Caco-2 (cell line): ENCODE measurements at regions not wholly inside any gene's neighbourhood (a gene's known extent, or its start where the extent isn't known, plus 50 kb on each side); places are given as distances from the start of the nearest gene placed in this dataset.

Experiments
- BruUV-seq: library from RNA; stranded (reverse); fragments of 400-500 nt; replicated peaks from 2 replicates; lab custom pipeline; 2021; lab: Mats Ljungman, UMichigan
- CTCF ChIA-PET: fragments of 300-600 bp; sonication (Branson Sonifier 250); formaldehyde crosslinking; loops from one replicate; lab custom pipeline; 2022; ENCODE audit warnings: antibody characterized with exemption; lab: Charles Lee
- POLR2A ChIA-PET: fragments of 300-600 bp; sonication (Branson Sonifier 250); formaldehyde crosslinking; loops from one replicate; lab custom pipeline; 2022; ENCODE audit warnings: antibody characterized with exemption; lab: Charles Lee
- DNase-seq, 2 experiments: peaks; one replicate each; pipeline versions ENCODE4 v3.0.0 to v3.0.0-alpha.2; 2020 to 2022
- H3K27me3 ChIP-seq: replicated peaks from 2 replicates; pipeline ENCODE4 v1.6.0; 2011; ENCODE audit warnings: low read length; ENCODE audit not compliant: control insufficient read depth, insufficient read depth
- H3K36me3 ChIP-seq: 2 replicates; pipeline ENCODE4 v1.5.1; 2011; ENCODE audit warnings: low read length; ENCODE audit not compliant: control insufficient read depth, insufficient read depth
- H3K4me1 ChIP-seq: fragments of 250-450 bp; sonication (Bioruptor Pico); 2 replicates; pipeline ENCODE4 v1.5.1; 2020; ENCODE audit warnings: mild to moderate bottlenecking
- H3K4me3 ChIP-seq: 2 replicates; pipeline ENCODE4 v1.5.1; 2011; ENCODE audit warnings: low read depth, mild to moderate bottlenecking, control low read depth, low read length
- H3K9me3 ChIP-seq: fragments of 250-450 bp; sonication (Bioruptor Pico); 2 replicates; pipeline ENCODE4 v1.5.1; 2020; ENCODE audit warnings: mild to moderate bottlenecking, moderate library complexity
- H3K27ac Mint-ChIP-seq: one replicate; pipeline ENCODE4 v1.8.0; 2022; ENCODE audit warnings: mixed read lengths; ENCODE audit not compliant: unreplicated experiment
- H3K27me3 Mint-ChIP-seq: one replicate; pipeline ENCODE4 v1.8.0; 2022; ENCODE audit warnings: mixed read lengths; ENCODE audit not compliant: insufficient read depth, unreplicated experiment
- H3K36me3 Mint-ChIP-seq: one replicate; pipeline ENCODE4 v1.8.0; 2022; ENCODE audit warnings: mild to moderate bottlenecking, mixed read lengths; ENCODE audit not compliant: insufficient read depth, unreplicated experiment
- H3K4me1 Mint-ChIP-seq: one replicate; pipeline ENCODE4 v1.8.0; 2022; ENCODE audit warnings: low read depth, mixed read lengths; ENCODE audit not compliant: unreplicated experiment
- H3K4me3 Mint-ChIP-seq: one replicate; pipeline ENCODE4 v1.8.0; 2022; ENCODE audit warnings: mild to moderate bottlenecking, moderate library complexity, mixed read lengths; ENCODE audit not compliant: unreplicated experiment
- H3K9me3 Mint-ChIP-seq: one replicate; pipeline ENCODE4 v1.8.0; 2022; ENCODE audit warnings: mixed read lengths; ENCODE audit not compliant: unreplicated experiment
- CTCF ChIP-seq, 2 experiments: fragments of 200-600 bp in 1 of 2; IDR thresholded peaks; 1 replicate in 1 of 2; 2 replicates in 1 of 2; pipeline versions ENCODE4 v1.5.1 to v1.8.0; 2011 to 2022; ENCODE audit warnings: antibody characterized with exemption in 1 of 2, control low read depth in 1 of 2, inconsistent platforms in 1 of 2, low read depth in 1 of 2, low read length in 1 of 2, mild to moderate bottlenecking in 1 of 2, moderate library complexity in 1 of 2; ENCODE audit not compliant: insufficient read depth in 1 of 2, severe bottlenecking in 1 of 2, unreplicated experiment in 1 of 2
- intact Hi-C: fragments of 100-400 bp; cut with micrococcal nuclease; formaldehyde crosslinking; loops from one replicate; pipeline ENCODE4 v1.10.0; 2022; ENCODE audit not compliant: unreplicated experiment

GRCh38 chr7:12975412-12975811 is 288.0 kb downstream of the ARL4A start:
- H3K4me3 ChIP-seq, result no peak overlapping the region
- Mint-ChIP-seq H3K27me3 (no peaks in the 10 kb centered on the region), H3K4me3 (no peak overlapping the region), H3K9me3 (peaks cover 9% of the 10 kb centered on the region), H3K4me1 (peaks cover 7% of the 10 kb centered on the region), H3K27ac (no peak overlapping the region), H3K36me3 (peaks cover 11% of the 10 kb centered on the region)
- no peaks in the 10 kb centered on the region for H3K9me3 ChIP-seq
- no peak for DNase-seq
- H3K27me3 ChIP-seq, result no peaks in the 10 kb centered on the region
- intact Hi-C loops, result no loop called here
- H3K36me3 ChIP-seq, result no peaks in the 10 kb centered on the region; the same call in 1 of the 2 replicates
- POLR2A ChIA-PET, result interaction anchor here (0.7 kb wide), 1 partner anchor 91 kb away, joined by 6 read pairs; no protein-coding TSS in a partner anchor
- no peak for TF ChIP-seq CTCF (IDR thresholded peaks at IDR 0.05; ENCODE audit: insufficient read depth in 1 of 2, low read depth in 1 of 2, low read length in 1 of 2, severe bottlenecking in 1 of 2, unreplicated experiment in 1 of 2)
- CTCF ChIA-PET, result no interaction called here
- peaks cover 15% of the 10 kb centered on the region for H3K4me1 ChIP-seq
- BruUV-seq, result no TSS peak

- Histone ChIP-seq H3K9me3 (no peaks in the 10 kb centered on the region), H3K4me1 (peaks cover 15% of the 10 kb centered on the region), H3K36me3 (no peaks in the 10 kb centered on the region; the same call in 1 of the 2 replicates), H3K27me3 (no peaks in the 10 kb centered on the region), H3K4me3 (no peak overlapping the region)
- Mint-ChIP-seq H3K4me1 (peaks cover 16% of the 10 kb centered on the region), H3K9me3 (peaks cover 8% of the 10 kb centered on the region), H3K4me3 (peak overlapping the region; percentile 51), H3K27ac (peak overlapping the region; percentile 15), H3K27me3 (no peaks in the 10 kb centered on the region), H3K36me3 (peaks cover 6% of the 10 kb centered on the region)
- no peak for TF ChIP-seq CTCF (IDR thresholded peaks at IDR 0.05; ENCODE audit: insufficient read depth in 1 of 2, low read depth in 1 of 2, low read length in 1 of 2, severe bottlenecking in 1 of 2, unreplicated experiment in 1 of 2)
- no TSS peak for BruUV-seq
- ChIA-PET CTCF (no interaction called here), POLR2A (interaction anchor here (0.6 kb wide), 1 partner anchor 273 kb away, joined by 3 read pairs; no protein-coding TSS in a partner anchor)
- no peak for DNase-seq
- intact Hi-C loops, result no loop called here
Measured at GRCh38 chr7:12979181-12979580, 291.7 kb downstream of the ARL4A start.

GRCh38 chr7:12982178-12982577 is 294.7 kb downstream of the ARL4A start:
- intact Hi-C loops, result no loop called here
- Mint-ChIP-seq H3K36me3 (peaks cover 16% of the 10 kb centered on the region), H3K27ac (no peak overlapping the region), H3K9me3 (no peaks in the 10 kb centered on the region), H3K4me1 (peaks cover 23% of the 10 kb centered on the region), H3K27me3 (no peaks in the 10 kb centered on the region), H3K4me3 (no peak overlapping the region)
- no peaks in the 10 kb centered on the region for H3K36me3 ChIP-seq
- no peaks in the 10 kb centered on the region for H3K9me3 ChIP-seq
- no peak for DNase-seq
- H3K27me3 ChIP-seq, result no peaks in the 10 kb centered on the region
- H3K4me1 ChIP-seq, result peaks cover 15% of the 10 kb centered on the region
- ChIA-PET POLR2A (interaction anchor here (1.6 kb wide), 1 partner anchor 295 kb away, joined by 4 read pairs; the partner anchor contains the start of gene ARL4A), CTCF (interaction anchor here (1.0 kb wide), 1 partner anchor 295 kb away, joined by 4 read pairs; the partner anchor contains the start of gene ARL4A)
- BruUV-seq, result no TSS peak
- no peak for TF ChIP-seq CTCF (IDR thresholded peaks at IDR 0.05; ENCODE audit: insufficient read depth in 1 of 2, low read depth in 1 of 2, low read length in 1 of 2, severe bottlenecking in 1 of 2, unreplicated experiment in 1 of 2)
- no peak overlapping the region for H3K4me3 ChIP-seq
